Medulla oblongata (tissue), 1 donor: ENCODE measurements at regions not wholly inside any gene's neighbourhood (a gene's known extent, or its start where the extent isn't known, plus 50 kb on each side); places are given as distances from the start of the nearest gene placed in this dataset.
A peak's percentile ranks its signal among the peaks of the same experiment; 100 is the strongest.
"Not testable (repeated sequence)": the region's sequence is repeated elsewhere in the genome, so short reads cannot be mapped to it uniquely, and the experiment has no call there.

Source experiments
- DNase-seq: peaks from one replicate; pipeline ENCODE4 v3.0.0-alpha.2; 2015; ENCODE audit errors: extremely low spot score

DNA sequence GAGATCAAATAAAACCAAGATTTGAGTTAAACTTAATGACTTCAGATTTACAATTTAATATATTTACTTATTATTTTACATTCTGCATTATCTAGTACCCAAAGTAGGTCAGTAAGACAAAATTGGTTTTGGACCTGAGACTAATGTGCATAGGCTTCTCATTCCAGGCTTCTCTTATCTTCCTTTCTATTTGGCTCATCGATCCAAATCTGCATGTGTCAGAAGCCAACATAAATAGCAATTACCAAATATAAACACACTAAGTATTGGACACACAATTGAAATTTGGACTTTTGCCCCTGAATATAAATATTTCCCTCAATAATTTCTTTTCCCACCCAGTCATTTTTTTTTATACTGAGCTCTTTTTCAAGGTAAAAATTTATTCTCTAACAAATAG, 290.6 kb upstream of the ARHGEF26 start:
- no peak for DNase-seq

DNA sequence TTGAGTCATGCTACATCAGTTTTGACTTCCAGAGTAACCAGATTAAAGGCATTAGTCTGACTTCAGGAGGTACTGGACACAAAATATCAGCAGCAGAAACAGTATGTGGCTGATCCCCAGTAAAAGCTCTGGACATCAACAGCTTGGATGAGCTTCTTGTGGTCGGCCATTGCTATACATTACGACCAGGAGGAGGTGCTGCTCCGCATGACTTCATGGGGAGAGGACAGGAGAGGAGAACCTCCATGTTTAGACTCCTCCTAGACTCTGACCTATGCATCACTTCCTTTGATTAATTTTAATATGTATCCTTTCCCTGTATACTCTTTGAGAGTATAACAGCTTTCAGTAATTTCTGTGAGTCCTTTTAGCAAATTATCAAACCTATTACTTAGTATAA, 285.6 kb upstream of the ARHGEF26 start:
- DNase-seq = no peak

DNA sequence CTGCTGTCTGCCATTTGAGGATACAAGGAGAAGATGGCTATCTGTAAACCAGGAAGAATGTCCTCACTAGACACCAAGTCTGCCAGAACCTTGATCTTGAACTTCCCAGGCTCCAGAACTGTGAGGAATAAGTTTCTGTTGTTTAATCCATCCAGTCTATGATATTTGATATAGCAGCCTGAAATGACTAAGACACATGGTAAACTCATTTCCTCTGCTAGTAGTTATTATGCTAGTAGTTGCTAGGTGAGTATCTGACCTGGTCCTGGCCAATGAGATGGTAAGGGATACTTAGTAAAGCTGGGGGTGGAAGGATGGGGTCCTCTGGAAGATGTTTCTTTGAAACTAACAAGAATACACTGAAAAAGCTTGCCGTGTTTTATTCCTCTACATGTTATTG, 280.7 kb upstream of the ARHGEF26 start:
- DNase-seq = no peak

DNA sequence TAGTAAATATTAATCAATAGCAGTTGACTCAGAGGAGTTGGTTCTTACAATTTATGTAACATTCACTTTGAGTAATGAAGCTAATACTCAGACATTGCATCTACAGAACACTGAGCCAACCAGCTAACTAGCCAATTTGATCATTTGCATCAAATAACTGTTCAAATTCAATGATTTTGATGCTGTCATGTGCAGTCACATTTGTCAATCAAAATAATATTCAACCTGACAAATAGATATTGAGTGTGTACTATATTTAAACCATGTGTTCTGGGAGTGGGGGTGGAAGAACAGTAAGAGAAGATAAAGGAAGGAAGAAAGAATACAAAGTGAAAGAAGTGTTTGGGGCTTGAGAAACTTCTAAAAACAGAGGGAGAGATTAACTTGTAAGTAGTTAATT, 277.2 kb upstream of the ARHGEF26 start:
- no peak for DNase-seq

DNA sequence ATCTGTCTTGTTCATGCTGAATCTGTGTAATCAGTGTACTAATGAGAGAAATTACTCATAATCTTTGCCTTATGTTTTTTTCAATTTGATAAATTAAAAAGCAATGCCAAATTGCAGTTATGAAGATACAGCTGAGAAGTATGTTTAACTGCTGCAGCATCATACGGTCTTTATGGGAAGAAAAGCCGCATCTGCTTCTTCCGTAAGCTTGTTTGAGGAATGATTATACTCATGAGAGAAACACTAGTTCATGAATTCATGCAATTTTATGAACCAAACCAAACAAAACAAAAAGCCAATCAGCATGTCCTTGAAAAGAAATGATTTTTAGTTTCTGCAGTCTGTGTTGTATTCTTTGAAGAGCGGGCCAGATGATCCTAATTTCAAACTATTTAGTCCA, 275.9 kb upstream of the ARHGEF26 start:
- DNase-seq = no peak

DNA sequence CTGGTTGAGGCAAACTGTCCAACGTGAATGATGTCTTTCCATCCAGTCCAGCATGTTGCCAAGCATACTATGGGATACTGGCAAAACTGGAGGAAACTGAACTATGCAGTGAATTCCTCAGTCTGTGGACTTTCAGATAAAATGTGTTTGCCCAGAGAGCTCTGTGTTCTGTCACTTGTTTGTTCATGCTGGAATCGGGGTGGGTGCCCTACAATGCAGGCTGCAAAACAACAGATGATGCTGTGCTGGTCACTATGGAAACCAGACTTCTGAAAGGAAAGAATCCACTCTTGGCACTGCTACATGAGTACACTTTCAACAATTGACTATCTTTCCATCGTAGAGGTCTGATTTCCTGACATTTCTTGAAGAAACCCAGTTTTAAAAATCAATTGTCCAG, 272.5 kb upstream of the ARHGEF26 start:
- DNase-seq = peak; percentile 25

DNA sequence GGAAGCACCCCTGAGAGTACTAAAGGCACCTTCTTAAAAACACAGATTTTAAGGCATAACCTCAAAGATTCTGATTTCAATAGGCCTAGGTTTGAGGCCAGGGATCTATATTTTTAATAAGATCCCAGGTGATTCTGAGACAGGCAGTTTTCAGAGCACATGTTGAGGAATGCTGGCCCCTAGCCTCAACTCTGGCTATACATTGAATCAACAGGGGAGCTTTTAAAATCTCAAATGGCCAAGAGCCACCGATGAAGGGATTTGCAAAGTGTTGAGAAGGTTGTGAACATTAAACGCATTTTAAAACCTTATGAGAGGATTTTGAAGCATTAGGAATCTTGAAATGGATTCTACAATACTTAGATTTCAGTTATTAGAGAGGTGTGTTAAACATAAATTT, 268.8 kb upstream of the ARHGEF26 start:
- no peak for DNase-seq

DNA sequence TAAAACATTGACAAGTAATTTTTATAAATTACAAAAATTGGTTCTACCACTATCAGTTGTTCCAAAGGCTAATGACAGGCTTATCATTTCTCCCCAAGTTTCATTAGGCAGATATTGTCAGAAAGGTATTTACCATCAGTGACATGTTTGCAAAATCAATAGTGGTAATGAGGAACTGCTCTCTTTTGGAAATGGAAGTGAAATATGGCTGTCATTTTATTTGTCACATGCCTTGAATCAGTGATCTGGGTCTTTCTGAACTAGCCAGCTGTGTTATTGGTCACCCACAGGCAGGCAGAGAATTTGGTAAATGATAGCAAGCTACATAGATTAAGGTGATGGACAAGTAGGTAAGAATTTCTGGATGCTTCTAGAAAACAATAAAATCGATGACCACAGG, 268.0 kb upstream of the ARHGEF26 start:
- DNase-seq = no peak

DNA sequence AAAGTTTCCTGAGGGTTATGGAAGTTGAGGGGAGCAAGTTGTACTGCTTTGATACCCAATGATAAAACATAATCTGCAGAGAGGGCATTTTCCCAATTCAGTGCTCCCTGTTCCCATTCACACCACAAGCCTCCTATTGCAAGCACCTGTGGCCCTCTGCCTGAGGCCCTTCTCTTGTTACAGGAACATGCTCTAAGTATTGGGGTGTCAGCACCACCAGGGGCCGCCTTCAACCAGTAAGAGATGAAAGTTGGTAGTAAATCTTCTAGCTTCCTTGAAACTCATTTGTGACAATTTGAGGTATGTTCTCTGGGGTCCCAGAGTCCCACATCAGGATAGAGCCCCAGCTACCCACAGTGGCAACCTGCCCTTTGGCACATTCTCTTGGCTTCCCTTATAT, 265.4 kb upstream of the ARHGEF26 start:
- no peak for DNase-seq

DNA sequence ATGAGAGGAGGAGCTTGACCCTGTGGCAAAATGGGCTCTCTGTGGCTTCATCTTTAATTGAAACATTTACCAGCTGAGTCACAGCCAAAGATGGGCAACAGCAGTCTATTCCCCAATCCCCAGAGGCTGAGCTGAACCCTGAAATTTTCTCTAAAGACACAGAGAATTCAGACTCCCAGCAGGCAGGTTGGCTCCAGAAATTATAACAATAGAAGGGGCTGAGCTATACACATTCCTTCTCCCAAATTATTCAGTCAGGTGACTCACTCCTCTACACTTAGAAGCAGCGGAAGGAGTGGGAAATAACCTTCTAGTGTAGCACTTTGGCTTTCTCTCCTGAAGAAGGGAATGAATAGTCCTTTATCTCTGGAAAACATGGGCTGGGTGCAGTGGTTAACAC, 264.3 kb upstream of the ARHGEF26 start:
- no peak for DNase-seq

DNA sequence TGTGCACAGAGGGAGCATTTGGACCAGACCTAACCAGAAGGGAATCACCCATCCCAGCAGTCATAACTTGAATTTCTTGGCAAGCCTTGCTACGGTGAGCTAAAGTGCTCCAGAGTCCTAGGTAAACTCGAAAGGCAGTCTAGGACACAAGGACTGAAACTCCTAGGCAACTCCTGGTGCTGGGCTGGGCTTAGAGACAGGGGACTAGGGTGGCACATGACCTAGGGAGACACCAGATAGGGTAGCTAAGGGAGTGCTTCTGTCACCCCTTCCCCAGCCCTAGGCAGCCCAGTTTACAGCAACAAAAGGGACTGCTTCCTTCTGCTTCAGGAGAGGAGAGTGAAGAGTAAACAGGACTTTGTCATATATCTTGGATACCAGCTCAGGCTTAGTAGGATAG, 256.4 kb upstream of the ARHGEF26 start:
- no peak for DNase-seq

DNA sequence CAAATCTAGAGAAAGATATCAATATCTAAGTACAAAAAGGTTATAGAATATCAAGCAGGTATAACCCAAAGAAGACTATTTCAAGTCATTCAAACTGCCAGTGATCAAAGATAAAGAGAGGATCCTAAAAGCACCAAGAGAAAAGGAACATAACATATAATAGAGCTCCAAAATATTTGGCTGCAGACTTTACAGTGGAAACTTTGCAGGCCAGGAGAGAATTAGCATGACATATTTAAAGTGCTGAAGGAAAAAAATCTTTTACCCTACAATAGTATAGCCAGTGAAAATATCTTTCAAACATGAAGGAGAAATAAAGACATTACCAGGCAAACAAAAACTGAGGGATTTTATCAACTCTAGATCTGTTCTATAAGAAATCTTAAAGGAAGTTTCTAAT, 254.3 kb upstream of the ARHGEF26 start:
- no peak for DNase-seq

DNA sequence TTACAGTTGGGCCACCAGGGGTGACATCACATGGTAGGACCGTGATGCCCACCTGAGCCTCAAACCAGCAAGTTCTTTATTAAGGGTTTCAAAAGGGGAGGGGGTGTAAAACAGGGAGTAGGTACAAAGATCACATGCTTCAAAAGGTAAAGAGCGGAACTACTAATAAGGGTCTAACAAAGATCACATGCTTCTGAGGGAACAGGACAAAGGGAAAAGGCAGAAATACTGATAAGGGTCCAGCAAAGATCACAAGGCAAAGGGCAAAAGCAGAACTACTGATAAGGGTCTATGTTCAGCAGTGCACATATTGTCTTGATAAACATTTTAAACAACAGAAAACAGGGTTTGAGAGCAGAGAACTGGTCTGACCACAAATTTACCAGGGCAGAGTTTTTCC, 246.8 kb upstream of the ARHGEF26 start:
- DNase-seq = not testable (repeated sequence)

DNA sequence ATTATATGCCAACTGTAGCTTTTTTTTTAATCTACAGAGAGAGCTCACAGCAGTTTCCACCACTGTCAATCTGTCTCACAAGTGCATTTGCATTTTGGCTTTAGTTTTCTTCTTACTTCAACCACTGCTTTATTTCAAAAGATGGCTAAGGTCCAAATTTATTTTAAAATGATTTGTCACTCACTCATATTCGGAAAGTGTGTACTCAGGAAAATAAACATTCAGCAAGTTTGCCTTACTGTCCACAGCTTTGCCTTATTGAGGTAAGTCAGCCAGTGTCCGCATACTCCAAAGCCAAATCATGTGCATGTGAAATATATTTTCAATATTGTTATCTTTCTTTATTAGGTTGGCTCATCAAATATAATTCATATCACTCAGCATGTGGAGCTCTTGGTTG, 240.7 kb upstream of the ARHGEF26 start:
- DNase-seq = no peak

DNA sequence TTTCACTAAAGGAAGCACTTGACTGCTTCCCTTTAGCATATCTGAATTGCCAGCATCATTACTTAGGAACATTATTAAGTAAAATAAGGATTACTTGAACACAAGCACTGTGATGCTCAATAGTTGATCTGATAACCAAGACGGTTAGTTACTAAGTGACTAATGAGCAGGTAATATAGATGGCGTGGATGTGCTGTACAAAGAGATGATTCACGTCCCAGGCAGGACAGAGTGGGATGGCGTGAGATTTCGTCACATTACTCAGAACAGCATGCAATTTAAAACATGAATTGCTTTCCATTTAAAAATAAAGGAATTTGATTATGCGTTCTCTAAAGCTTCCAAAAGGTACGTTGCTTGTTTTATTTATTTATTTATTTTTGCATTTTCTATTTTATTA, 240.0 kb upstream of the ARHGEF26 start:
- no peak for DNase-seq

DNA sequence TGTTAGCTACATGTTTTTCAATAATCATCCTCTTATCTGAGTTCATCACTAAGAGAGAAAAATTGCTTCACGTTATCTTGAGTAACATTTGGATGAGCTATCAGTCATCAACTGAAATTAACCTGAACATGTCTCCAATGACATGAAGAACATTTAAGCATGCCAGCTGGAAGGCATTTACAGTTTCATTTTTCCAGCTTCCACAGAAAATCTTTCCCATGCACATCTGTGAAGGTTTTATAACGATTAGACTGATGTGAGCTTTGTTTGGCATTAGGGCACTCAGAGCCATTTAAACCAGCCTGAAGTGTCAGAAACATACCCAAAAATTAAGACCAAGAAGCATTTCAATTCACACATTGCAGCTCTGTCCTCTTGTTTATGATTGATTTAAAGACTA, 235.8 kb upstream of the ARHGEF26 start:
- DNase-seq = no peak

DNA sequence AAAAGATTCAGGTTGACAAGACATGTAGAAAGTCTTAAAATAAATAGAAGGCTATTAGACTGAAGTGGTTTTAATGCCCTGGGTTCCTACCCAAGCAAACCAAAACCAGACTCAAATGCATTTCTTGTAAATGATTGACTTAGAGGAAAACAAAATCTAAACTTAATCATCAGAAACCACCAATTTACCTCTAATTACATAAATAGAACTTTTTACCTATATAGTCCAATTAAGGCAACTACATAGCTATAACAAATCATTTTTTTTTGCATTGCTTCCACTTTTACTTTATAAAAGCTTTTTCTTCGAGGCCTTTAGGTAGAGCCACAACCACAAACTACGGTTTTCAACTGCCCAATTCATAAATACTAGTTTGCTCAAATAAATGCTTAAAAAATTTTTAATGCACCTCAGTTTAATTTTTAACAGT, 231.3 kb upstream of the ARHGEF26 start:
- DNase-seq = no peak

DNA sequence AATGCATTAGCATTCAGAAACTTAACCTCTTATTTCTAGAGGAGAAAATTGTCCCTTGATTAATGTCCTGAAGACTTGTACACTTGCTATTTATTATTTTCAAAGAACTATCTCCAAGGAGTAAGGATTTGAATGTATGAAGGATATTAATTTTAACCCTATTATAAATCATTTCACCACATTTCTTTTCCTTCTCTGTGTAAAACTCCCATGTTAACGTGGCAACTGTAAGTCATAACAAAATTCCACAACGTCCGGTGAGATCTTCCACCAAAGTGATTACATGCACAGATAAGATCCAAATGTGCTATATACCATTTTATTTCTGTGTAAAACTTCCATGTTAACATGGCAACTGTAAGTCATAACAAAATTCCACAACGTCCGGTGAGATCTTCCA, 229.1 kb upstream of the ARHGEF26 start:
- no peak for DNase-seq

DNA sequence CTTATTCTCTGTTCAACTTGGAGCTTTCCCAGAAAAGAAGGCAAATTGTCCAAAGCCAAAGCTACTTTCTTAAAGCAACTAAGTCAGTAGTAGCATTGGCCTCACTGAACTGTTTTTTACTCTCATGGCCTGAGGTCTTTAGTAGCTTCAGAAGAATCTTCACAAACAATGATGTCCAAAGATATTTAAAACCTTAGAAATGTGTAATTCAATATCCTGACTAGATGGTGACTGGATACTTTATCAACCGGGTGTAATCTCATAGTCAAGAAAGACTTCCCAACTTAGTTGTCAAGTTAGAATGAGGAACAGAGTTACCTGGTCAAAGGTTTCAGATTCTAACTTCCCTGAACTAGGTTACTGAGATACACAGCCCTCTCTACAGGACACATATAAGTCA, 226.3 kb upstream of the ARHGEF26 start:
- DNase-seq = no peak

DNA sequence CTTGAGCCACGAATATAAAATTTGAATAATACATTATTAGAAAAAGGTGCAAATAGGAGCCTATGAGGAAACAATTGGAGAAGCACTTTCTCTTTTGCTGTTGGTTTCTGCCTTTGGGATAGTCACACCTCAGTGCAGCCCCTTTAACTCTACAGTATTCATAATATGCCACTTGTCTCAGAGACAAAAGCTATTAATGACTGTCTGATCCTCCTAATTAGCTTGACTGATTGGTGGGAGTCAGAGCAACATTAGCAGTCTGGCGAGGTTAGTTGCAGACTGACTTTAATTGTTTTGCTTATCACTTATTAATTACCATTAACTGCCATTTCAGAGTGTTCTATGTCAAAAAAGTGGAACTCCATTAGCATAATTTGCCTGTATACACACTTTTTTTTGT, 225.0 kb upstream of the ARHGEF26 start:
- no peak for DNase-seq

DNA sequence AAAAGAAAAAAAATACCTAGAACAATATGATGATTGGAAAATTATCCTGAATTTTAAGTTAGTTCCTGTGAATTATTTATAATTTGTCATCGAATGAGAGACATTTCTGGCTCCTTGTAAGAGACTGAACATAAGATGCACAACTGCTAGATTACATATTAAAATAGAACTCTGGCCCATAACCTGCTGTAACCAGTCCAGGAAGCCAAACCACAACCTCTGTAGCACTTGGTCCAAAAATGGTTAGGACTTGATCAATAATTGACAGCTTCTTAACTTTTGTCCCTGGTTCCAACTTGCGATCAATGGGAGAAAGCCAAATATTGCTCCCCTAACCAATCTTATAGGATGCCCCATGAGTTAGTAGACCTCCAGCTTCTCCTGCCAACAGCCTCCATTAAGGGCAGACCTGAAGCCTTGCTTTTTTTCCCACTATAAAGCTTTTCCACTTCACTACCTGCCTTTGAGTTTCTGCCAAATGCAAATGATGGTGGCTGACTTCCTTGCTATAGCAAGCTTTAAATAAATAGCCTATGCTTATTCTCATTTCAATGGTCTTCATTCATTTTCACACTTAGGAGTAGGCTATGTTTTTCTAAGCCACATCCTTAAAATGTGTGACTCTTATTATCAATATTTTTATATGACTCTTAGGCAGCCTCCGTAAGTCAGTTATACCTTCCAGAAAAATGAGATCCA, 224.0 kb upstream of the ARHGEF26 start:
- DNase-seq = no peak

DNA sequence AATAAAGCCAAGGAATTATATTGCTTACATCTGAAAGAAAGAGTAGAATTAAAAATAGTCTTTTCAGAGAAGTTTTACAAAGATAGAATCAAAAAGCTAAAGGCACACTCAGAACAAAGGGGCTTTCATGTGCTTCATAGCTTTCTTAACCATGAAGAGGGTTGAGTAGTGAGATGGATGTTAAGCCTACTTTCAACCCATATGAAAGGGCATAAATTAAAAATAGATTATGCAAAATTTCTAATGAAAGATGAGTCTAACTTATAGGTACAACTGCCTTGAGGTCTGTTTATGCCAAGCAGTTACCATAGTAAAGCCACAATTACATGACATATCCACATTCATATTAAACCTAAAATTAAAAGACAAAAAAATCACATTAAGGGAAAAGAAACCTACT, 223.3 kb upstream of the ARHGEF26 start:
- no peak for DNase-seq

DNA sequence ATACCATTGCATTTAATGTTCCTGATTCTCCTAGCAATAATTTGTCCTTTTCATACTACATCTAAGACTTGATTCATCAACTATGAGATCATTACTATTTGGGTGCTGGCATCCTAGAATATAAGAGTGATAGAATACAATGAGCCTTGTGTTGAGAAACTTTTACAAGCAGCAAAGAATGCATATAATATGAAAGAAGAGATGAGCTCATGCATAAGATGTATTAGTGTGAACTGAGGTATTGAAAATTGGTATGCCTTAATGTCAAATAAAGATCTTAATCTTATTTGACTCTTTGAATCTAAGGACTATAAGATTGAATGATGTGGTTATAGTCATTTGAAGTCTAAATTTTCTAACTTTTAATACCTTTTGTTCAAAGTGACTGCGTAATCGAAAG, 220.0 kb upstream of the ARHGEF26 start:
- DNase-seq = no peak

DNA sequence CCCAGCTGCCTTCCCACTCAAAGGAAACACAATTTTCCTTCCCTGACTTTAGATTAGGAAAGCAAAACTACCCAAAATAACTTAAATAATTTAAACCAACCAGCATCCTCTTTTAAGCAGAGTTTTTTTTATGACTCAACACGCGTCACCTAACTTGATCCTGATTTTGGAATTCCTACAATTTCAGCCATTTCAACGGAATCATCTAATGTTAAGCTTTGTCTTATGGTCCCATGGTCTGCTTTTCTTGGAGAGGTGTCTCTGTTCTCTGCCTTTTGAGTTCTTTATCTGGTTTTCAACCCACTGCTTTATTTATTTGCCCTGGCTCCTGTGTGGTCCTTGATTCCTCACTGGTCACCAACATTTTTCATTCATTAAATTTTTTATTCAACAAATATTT, 219.2 kb upstream of the ARHGEF26 start:
- DNase-seq = no peak
